ENCODE measurements at regions not wholly inside any gene's neighbourhood (a gene's known extent, or its start where the extent isn't known, plus 50 kb on each side); places are given as distances from the start of the nearest gene placed in this dataset.

DNA sequence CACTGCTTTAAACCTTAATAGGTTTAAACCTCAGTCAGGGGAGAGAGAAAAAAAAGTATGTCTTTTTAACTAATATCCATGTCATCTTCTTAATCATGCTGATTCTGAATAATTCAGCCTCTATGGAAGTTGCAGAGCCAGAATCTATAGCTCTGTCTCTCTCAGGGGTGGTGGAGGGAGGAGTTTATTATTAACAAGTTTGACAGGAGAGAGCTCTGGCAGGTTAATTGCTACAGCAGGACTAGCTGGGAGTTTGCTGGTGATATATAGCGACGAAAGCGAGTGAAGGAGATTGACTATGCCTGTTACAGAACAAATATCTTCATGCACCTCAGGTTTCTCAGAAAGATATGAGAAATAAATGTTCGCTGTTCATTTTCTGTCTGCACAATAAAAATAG is 586.4 kb downstream of the TLE4 start:
- DNase-seq, result no peak

GRCh38 chr9:80157561-80157983 is 585.8 kb downstream of the TLE4 start:
- DNase-seq, result no peak

GRCh38 chr9:80156756-80157472 is 585.1 kb downstream of the TLE4 start:
- DNase-seq, result no peak

DNA sequence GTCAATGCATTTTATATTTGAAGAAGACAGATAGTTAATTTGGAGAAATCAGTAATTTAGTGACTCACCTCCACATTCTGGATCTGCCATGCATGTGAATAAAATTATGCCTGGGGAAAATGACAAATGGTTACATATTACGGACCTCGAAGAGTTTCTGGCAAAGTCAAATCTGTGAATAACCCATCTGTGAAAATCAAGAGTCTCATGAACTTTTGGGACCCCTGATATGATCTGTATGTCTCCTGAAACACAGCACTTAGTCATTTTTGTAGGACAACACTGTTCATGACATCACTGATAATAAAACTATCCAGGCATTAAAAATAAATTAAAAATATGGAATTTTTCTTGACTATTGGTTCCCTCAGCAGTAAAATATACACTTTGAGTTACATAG is 584.5 kb downstream of the TLE4 start:
- DNase-seq, result no peak

- DNase-seq, result no peak
Measured at GRCh38 chr9:80147866-80148265, 576.1 kb downstream of the TLE4 start.

- no peak for DNase-seq
Measured at GRCh38 chr9:80146466-80146865, 574.7 kb downstream of the TLE4 start.

GRCh38 chr9:80144856-80145255 is 573.1 kb downstream of the TLE4 start:
- no peak for DNase-seq

- no peak for DNase-seq
Measured at GRCh38 chr9:80144406-80144805, 572.6 kb downstream of the TLE4 start.

GRCh38 chr9:80143899-80144298 is 572.1 kb downstream of the TLE4 start:
- no peak for DNase-seq

DNA sequence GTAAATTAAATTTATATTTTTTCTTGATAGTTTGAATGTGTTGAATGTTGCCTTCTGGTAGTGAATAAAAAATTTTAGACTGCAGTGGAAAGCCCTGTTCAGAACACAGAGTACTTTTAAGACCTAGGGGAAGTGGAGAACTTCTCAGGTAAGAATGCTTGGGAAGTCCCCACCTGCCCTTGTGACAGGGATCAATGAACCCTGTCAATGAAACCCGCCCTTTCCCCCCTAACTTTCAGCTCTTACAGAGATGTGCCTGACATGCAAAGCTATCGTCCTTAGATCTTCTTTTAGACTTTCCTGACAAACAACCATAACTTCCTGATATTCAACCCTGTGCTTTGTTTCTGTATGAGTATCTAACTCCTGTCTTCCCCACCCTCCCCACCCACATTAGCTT is 562.7 kb downstream of the TLE4 start:
- no peak for DNase-seq

GRCh38 chr9:80131627-80132026 is 559.9 kb downstream of the TLE4 start:
- no peak for DNase-seq

- no peak for DNase-seq
Measured at GRCh38 chr9:80127920-80128319, 556.2 kb downstream of the TLE4 start.

- DNase-seq, result no peak
Measured at GRCh38 chr9:80125731-80126264, 554.0 kb downstream of the TLE4 start.

GRCh38 chr9:80117031-80117430 is 545.3 kb downstream of the TLE4 start:
- no peak for DNase-seq

GRCh38 chr9:80114241-80114640 is 542.5 kb downstream of the TLE4 start:
- no peak for DNase-seq

DNA sequence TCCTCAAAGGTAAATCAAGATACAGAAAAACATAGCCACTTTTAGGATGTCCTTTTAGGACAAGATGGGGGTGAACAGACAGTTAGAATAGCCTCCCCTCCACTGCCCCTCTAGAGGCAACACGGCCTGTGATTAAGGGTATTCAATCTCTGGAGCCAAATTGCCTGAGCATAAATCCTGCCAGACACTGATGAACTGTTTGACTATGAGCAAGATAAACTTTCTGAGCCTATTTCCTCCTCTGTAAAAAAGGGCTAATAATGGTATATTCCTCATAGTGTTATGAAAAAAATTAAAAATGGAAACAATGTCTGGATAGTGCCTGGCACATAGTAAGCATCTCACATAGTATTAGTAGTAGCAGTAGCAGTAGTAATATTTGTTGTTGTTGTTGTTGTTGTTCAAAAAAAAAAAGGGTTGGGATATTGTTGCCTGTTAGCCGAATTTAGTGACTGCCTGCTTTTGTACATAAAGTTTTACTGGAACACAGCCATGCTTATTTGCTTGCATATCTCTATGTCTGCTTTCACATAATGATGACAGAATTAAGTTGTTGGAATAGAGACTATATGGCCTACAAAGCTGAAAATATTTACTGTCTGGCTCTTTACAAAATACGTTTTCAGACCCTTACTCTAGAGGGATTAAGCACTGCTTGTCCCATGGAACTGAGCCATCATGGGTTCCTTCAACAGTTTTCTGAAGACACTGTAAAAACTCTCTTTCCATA is 536.3 kb downstream of the TLE4 start:
- no peak for DNase-seq

GRCh38 chr9:80097476-80097875 is 525.7 kb downstream of the TLE4 start:
- no peak for DNase-seq

- DNase-seq, result no peak
Measured at GRCh38 chr9:80094176-80094771, 522.5 kb downstream of the TLE4 start.

- DNase-seq, result no peak
Measured at GRCh38 chr9:80093695-80094094, 521.9 kb downstream of the TLE4 start.

- DNase-seq, result no peak
Measured at GRCh38 chr9:80091526-80091925, 519.8 kb downstream of the TLE4 start.

DNA sequence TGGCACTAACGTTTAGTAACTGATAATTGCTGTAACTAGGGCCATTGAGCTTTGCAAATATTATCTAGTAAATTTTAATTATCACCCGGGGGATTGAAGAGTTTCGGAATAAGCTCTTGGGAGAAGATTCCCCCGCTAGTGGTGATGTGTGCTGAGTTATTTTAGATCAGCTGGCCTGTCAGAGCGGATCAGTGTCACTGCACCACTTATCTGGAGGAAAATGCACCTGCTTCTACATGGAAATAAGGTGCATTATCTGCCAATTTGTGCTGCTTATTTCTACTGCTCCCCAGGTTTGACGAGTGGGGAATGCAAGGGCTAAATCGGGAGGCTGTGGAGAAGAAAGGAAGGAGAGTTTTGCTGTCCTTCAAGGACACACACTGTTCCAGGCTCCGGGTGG is 518.6 kb downstream of the TLE4 start:
- no peak for DNase-seq

DNA sequence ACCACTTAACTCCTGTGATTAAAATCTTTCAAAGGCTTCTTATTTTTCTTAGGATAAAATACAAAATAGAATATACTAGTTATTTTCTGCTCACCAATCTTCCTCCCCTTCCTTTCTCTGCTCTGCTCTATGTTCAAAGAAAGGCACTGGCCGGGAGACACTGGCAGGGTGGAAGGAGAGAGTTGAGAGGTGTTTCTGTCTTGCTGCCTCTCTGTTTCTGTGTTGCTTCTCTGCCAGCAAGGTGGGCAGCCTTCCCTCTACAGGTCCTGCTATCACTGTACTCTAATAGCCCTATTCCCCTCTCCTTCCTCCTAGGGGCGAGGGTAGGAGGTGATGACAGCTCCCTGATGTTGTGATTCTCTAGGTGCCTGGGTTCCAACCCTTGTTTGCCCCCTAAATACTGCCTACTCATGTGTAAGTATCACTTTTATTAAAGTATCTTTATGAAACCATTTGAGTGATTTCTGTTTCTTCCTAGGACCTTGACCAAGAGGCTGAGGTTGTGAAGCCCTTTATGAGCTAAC is 515.1 kb downstream of the TLE4 start:
- DNase-seq, result peak; percentile 4

DNA sequence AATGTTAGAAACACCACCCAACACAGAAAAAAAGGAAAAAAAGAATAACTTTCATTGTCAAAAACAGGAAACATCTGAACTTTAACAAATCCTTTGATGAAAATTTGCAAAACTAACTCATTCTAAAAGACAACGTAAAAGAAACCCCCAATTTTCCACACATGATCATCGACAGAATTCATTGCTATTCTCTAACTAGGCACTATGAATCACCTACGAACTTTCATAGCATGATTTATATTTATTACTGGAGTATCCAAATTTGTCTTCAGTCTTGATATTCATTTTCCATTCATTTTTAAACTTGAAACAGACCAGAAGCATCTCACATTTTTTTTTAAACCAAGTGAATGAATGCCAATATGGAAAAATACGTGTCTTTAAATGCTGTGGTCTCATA is 514.6 kb downstream of the TLE4 start:
- no peak for DNase-seq

GRCh38 chr9:80085668-80086067 is 513.9 kb downstream of the TLE4 start:
- no peak for DNase-seq
